HG02588 (cell line): ENCODE measurements at regions not wholly inside any gene's neighbourhood (a gene's known extent, or its start where the extent isn't known, plus 50 kb on each side); places are given as distances from the start of the nearest gene placed in this dataset.
"Not testable (repeated sequence)": the region's sequence is repeated elsewhere in the genome, so short reads cannot be mapped to it uniquely, and the experiment has no call there.

Experiments
- ATAC-seq: cut with Tn5 transposase; IDR thresholded peaks from one replicate; pipeline ENCODE4 v1.9.1; 2021; ENCODE audit warnings: mild to moderate bottlenecking, moderate library complexity; ENCODE audit not compliant: unreplicated experiment

DNA sequence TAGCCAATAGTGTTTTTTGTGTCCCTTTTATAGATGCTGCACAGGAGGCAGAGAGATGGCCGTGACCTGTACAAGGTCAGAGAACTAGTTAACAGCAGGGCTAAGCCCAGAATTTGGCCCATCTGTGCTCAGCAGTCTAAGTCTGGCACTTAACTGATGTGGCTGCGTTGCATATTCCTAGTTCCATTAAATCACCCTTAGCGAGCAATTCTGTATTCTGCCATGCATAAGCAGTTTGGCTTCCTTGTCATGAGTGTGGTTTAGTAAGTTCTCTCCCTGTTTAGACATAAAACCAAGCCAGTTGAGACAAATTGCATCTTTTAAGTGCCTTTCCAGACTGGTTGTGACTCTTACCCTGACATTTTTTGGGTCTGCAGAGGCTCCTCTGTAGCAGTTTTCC is 230.6 kb upstream of the TENM4 start:
- ATAC-seq: no peak

DNA sequence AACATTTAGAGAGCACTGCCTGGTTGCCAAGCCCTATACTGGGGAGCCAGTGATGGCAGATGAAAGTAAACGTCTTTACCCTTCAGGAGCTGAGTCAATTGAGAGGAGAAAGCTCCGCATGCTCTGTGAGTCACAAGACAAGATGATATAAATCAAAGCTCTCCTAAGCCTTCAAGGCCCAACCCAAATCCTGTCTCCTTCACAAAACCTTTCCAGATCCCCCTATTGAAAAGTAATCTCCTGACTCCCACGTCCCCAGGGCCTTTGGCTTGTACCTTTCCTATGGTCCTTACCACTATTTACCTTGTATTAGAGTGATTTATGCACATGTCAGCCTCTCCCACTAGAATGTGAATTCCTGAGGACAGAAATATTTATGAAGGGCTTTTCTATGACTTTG is 230.1 kb upstream of the TENM4 start:
- no peak for ATAC-seq

DNA sequence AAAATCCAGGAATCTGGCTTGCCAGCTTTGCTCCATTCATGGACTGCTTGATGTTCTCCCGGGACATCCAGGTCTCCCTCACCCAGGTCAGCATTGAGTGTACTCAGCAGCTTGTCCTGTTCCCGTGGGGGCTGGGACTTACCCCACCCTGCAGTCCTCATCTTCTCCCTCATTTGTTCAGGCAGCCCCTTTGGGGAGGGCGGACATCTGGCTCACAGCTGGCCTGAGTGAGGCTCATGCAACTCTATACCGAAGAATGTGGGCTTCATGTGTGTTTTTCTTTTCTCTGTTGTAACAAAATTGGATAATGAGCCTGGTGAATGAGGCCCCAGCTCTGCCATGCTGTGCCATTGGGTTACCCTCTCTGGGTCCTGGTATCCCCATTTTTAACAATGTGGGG is 227.7 kb upstream of the TENM4 start:
- no peak for ATAC-seq

DNA sequence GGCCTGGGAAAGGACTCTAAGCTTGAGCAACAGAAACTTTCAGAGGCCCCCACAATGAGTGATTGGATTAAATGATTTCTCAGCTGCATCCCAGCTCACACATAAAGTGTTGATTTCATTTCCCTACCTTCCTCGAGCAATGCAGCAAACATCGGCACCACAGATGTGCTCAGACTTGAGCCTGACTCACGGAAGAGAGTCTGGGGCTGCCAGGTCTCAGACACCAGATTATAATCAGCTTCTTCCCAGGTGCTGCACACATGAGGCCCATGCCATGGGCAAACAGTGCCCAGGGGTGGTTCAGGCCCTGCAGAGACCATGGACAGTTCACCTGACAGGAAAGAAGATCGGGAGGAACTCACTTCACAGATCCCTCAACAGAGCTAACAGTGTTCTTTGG is 226.6 kb upstream of the TENM4 start:
- no peak for ATAC-seq

DNA sequence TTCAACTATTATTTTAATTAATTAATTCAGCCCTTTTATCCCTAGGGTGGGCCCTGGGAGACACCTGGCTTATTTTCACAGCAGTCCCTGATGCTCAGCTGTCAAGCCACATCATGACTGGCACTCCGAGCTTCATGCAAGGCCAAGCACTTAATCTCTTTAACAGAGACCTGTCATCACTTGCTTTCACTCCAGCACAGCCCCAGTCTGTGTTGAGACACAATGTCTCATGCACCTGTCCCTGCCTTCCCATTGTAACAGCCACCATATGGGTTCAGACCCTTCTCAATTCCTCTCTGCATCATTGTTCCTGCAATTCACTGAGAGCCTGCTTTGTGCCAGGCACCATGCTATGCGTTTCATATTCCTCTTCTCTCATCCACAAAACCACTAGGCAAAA is 222.2 kb upstream of the TENM4 start:
- no peak for ATAC-seq

DNA sequence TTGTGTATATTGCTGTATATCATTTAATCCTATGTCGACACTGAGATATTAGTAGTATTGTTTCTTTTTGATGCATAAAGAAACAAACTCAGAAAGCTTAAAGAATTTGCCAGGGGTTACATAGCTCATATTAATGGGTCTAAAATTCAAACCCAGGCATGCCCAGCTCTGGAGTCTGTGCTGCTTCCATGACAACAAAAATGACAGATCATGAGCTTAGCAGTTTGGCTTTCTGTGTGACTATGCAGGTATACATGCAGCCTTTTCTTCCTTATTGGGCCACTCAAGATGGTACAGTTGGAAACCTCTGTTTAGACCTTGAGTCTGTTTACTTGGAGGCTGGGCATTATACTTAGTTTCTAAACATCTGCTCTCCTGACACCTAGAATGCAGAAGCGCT is 220.5 kb upstream of the TENM4 start:
- no peak for ATAC-seq

DNA sequence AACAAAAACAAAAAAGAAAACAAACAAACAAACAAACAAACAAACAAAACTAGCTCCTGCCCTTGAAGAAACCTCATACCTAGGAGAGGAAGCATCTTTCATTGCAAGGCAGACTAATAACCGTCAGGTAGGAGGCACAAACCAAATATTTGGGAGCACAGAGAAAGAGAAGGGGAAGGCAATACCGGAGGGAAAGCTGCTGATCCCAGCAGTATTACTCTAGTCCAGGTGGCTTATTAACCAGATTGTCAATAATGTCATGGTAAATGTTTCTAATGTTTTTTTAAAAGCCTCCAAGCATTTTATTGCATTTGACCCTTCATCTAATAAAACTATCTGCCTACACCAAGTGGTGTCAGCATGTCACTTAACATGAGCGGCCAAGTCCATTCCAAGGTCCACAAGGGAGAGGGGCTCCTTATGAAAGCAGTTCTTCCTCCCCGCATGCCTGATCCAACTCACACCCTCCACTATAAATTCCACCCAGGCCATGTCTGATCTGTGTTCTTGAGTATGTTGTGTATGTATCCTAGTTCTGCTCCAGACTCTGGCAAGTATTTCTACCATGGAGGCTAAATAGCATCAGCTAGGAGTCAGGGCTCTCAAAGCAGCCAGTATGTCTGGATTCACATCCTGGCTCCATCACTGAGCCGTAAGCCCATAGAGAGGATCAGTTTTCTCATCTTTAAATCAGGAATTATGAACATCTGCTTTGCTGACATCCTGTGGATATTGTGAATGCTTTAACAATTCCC is 208.1 kb upstream of the TENM4 start:
- no peak for ATAC-seq

DNA sequence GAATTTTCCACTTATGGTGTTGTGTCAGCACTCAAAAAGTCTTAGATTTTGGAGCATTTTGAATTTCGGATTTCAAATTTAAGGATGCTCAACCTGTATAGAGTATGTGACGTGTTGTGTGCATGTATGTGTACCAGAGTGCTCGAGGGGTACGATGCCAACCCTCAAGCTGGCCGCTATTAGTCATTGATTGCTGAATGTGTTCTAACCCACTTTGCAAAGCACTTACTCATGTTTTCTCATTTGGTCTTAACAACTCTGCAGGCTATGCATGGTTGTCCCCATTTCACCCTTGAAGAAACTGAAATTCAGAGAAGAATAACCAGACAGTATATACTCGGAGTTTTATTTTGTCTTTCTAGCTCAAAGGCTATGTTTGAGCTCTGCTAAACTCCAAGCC is 196.4 kb upstream of the TENM4 start:
- ATAC-seq: no peak

DNA sequence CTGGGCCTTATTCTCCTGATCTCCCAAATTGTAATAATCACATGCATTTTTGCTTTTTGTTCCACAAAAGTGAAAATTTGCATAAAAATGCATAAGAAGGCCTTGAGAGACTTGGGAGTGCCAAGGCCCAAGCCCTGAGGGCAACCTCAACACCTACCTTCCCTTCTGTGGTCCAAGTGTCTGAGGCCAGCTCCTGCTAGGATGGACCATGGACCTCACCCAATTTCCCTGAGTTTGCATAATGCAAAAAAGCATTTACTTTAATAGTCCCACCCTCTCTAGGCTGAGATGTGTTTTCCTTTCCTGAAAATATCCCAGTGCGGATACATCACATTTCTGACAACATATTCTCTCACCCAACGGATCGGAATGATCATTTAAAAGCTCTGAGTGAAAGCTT is 194.1 kb upstream of the TENM4 start:
- no peak for ATAC-seq

DNA sequence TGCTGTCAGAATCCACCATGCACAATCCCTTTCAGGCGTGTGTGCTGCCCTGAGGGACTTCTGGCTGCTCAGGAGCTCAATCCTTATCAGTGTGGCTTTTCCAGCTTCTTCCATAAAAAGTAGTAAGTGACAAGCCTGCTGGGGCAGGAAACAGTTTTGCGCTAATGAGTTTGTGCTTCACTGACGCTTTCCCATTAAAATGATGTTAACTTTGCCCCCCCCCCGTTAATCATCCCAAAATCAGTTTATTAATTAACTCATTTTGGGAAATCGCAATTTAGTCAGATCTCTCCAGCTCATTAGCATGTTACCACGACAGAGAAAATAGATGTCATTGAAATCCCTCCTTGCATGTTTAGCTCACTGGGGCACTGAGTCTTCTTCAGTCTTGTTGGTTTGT is 186.5 kb upstream of the TENM4 start:
- no peak for ATAC-seq

DNA sequence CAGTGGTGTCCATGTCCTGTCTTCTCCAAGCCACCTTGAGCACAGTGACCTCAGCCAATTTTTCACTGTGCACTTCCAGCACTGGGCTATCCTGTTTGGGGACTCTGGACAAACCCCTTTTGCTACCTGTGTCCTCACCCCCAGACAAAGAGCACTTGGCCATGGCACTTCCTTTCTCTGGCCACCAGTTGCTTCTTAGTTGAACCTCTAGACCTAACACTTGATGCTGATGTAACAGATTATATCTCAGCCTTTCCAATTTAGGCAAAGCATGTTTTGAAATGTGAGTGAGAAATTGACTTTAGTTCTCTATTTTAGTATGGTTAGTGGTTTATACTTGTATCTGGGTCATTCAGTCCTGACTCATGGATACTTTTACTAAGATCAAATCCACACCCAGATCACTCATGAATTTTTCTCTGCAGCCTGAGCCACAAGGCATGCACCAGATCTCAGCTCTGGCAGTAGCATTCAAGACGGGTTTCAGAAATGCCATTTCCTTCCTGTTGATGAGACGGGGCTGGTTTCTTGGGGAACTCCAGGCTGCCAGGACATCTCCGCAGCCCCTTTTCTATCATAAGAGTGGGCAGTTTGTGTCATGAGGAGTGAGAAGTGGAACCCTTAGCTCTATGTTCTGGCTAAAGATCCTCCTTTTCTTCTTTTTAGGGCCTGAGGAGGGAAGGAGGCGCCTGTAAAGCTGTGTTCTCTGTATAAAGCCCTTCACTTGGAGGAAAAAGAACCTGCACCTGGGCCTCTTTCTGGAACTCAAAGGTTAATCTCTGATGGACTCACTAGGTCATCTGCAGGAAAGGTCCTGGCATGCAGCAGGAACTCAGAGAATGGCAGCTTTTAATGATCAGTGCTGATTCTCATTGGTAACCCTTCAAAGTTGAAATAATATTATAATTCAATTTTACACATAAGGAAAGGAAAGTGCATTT is 185.6 kb upstream of the TENM4 start:
- ATAC-seq: no peak

DNA sequence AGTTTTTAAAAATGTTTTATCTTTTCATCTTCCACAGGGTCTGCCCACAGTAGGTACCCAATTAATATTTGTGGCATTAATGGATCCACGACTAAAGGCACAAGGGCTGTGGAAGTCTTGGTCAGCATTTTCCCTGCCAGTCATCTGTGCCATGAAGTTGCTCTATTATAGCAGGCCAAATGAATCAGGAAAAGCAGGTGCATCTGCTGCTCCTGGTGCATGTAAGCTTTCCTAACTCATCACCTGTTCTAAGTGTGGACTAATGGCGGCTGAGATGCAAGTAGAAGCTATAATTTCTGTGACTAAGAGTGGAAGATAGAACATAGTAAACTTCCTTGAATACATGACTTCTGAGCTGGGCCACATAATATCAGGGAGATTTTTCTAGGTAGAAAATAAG is 182.5 kb upstream of the TENM4 start:
- ATAC-seq: no peak

DNA sequence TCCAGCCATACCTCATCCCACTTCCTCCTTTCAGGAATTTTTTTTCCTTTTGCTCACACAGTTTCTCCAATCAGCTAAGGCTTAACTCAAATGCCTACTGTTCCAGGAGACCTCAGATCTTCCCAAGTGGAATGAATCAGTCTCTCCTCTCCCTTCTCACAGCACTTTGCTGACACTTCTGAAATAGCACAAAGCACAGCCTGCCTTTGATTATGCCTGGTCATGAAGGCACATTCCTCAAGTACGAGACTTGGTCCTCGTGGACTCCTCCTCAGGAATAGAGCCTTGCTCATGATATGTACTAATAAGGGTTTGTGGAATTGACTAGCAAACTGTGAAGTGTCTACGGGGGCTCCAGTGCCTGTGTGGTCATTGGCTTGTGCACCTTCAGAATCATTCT is 176.7 kb upstream of the TENM4 start:
- ATAC-seq: no peak

DNA sequence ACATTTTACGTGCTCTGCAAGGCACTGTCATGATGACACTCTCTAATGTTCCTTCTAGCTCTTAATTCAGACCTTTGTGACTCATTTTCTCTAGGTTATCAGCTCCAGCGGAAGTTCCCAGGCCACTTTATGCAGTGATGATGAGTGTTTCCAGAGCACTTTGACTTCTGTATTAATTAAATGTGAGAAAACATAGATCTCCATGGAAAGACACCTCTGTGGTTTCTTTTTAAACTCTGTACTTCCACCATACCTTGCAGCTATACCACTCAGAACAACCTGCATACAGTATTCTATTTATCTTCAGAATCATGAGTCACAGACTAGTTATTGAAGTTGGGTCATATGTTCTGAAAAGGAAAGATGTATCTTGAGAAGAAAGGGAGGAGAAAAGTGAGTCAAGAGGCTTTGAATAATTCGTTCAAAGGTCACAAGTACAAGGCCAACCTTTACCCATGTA is 175.6 kb upstream of the TENM4 start:
- ATAC-seq: no peak

DNA sequence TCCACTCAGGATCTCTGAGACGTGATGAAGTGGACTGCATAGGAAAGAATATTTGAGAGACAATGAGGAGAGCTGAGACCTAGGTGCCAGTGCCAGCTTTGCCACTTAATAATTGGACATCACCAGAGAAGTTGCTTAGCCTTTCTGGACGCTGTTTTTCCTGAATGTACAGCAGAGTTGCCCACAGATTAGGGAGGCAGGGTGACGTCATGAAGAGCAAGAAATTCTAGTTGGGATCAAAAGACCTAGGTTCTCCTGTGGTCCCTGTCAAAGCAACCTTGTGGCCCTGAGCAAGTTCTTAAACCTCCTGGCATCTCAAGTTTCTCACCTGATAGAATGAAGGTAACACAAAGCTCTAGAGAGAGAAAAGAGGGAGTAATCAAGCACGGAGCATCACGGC is 174.6 kb upstream of the TENM4 start:
- ATAC-seq: no peak

DNA sequence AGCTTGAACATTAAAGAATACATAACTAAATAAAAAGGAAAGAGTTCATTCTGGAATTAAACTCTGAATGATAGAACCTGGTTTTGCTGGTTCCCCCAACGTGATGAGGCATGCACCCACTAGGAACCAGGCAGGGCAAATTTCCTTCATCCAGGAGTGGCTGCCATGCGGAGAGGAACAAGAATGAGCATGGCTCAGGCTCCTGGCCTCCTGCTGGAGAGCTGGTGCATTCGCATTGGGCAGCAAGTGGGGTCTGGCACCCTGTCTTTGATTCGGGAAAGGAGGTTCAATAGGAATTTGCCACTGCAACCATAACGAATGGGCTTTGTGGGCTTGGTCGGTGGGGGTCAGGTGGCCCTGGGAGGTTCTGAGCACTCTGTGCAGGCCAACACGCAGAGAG is 169.8 kb upstream of the TENM4 start:
- ATAC-seq: no peak

DNA sequence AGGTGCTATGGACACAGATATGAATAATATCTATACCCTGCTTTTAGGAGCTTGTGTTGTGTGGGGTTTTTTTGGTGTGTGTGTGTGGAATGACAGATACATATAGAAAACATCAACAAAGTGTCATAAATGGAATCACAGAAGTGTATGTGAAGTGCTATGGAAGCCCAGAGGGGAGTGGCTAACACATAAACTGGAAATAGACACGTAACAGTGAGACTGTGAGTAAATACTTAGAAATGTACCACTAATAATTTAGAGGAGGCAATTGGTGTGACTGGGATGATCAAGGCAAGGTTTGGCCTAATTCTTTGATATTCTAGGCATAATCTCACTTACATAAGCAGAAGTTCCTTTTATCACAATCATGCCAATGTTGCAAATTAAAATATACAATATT is 169.3 kb upstream of the TENM4 start:
- ATAC-seq: no peak

DNA sequence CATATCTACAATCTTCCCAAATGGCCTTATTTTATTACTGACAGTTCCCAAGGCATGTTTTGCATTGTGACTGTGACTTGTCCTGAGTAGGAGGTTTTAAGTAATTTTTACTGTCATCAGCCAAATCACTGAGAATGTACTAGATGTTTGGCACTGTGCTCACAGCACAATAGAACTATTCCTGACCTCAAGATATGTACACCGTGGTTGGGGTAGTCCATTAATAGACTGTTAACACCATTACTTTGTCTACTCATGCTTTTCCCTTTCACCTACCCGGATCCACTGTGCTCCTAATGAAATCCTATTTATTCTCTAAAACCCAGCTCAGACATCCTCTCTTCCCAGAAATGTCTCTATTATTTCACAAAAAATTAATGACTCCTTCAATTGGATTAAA is 168.7 kb upstream of the TENM4 start:
- ATAC-seq: no peak

DNA sequence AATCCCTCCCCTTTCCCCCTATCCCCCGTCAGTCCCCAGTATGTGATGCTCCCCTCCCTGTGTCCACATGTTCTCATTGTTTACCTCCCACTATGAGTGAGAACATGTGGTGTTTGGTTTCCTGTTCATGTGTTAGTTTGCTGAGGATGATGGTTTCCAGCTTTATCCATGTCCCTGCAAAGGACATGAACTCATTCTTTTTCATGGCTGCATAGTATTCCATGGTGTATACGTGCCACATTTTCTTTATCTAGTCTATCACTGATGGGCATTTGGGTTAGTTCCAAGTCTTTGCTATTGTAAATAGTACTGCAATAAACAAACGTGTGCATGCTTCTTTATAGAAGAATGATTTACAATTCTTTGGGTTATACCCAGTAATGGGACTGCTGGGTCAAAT is 165.6 kb upstream of the TENM4 start:
- ATAC-seq: not testable (repeated sequence)

DNA sequence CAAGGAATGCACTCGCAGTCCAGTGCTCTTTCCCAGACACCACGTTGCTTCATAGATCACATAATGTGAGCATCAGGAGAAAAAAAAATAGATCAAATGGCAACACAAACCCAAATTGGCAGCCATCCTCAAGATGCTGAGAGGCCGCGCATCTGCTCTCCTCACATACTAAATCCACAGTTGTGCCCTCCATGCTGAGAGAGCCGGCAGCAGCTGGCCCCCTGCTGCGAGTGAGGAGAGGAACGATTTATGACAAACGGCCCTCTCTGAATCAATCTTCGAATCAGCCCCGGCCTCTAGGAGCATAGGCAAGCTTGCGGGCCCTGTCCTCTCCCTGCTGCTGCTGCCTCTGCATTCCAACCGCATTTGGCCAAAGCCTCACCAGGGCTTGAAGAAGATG is 159.9 kb upstream of the TENM4 start:
- ATAC-seq: no peak

DNA sequence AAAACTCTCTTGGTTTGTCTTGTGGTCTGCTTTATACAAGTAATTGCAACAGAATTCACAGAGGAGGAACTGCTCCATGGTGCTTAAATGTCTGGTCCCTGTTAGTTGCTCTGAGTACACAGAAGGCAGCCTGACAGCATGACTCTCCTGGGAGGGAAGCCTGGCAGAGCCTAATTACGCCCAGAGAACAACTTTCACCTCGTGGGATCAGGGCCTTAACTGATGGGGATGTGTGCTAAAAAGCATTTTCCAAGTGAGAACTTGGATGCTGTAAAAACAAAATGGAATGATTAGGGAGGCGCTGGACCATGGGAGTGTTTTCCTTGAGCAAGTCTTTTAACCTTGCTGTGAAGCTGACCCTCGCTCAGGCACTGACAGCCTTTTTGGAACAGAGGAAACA is 154.0 kb upstream of the TENM4 start:
- ATAC-seq: no peak

DNA sequence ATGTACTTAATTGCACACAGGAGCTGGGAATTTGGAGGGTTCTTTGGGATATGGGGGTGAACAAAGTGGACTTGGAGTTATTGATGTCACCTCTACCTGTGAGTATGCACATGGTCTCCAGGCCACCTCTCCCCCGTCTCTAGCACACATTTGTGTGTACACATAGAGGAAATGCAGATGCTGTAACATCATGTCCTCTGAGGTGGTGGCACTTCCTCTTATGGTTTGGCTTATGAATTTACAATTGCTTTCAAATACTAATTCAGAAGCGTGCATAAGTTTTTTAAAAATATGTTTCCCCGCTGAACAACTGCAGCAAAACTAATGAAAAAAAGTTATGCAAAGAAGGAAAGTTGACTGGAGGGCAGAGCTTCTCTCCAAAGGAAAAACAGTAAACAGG is 152.0 kb upstream of the TENM4 start:
- no peak for ATAC-seq
